ENCODE measurements at regions not wholly inside any gene's neighbourhood (a gene's known extent, or its start where the extent isn't known, plus 50 kb on each side); places are given as distances from the start of the nearest gene placed in this dataset.

DNA sequence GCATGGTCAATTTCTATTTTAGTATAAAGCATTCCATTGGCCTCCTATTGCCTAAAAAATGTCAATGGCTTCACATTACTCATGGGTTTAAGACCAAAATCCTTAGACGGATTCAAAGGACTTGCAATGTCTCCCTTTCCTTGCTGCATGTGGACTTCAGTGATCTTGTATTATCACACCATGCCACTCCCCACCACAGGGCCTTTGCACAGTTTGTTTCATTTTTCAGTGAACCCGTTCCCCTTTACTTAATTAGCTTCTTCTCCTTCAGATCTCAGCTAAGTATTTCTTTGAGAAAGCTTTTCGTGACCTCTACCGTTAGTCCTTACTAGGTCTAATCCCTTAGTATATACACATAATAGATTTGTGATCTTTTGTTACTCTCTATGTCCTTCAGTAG is 269.7 kb downstream of the FAM76B start:
- intact Hi-C loops (cut with DNase I): loop anchor here in 1 of 10 donors (10.0 kb wide), 1 partner anchor 185 kb away; no protein-coding TSS in a partner anchor
- TF ChIP-seq CTCF (IDR thresholded peaks at IDR 0.05): no peak

DNA sequence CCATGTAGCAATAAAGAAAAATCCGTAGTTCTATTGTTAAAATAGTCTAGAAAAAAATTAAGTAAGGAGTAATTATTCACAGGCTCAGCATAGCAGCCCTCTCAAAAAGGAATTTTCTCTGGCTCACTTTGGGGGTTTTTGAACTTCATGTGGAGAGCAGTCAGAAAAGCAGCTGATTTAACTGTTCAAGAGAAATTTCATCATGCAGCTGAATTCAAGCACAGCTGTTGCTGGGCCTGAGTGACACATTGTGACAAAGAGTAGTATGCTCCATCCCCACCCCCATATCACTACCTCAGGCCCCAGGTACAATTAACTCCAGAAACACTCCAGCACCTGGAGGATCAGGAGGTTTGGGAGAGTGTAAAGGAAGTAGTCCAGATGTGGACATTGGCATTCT is 272.1 kb downstream of the FAM76B start:
- TF ChIP-seq CTCF (IDR thresholded peaks at IDR 0.05): no peak
- no peak for ATAC-seq

More for the DNA sequence above, 269.7 kb downstream of the FAM76B start:
- ATAC-seq (no peak), DNase-seq (no peak)
- Histone ChIP-seq H3K27me3 (no peaks in the 10 kb centered on the region), H3K4me3 (no peak overlapping the region), H3K36me3 (no peaks in the 10 kb centered on the region), H3K4me1 (peaks cover 0 to 5% (median 0%) of the 10 kb centered on the region in 9 donors), H3K27ac (no peak overlapping the region), H3K9me3 (no peaks in the 10 kb centered on the region)
- WGBS, 2 donors: 95 to 96% methylated on average over 4 of the region's 4 CpGs

GRCh38 chr11:95516786-95517185 is 272.8 kb downstream of the FAM76B start:
- H3K4me3 ChIP-seq: no peak overlapping the region
- intact Hi-C loops (cut with DNase I): loop anchor here in 1 of 10 donors (10.0 kb wide), 1 partner anchor 188 kb away; no protein-coding TSS in a partner anchor
- H3K4me1 ChIP-seq: peaks cover 0 to 22% (median 4%) of the 10 kb centered on the region in 9 donors
- no peak for DNase-seq
- no peak overlapping the region for H3K27ac ChIP-seq
- no peak for TF ChIP-seq CTCF (IDR thresholded peaks at IDR 0.05)
- WGBS, 2 donors: 81 to 83% methylated on average over 2 of the region's 2 CpGs
- no peaks in the 10 kb centered on the region for H3K36me3 ChIP-seq
- H3K9me3 ChIP-seq: no peaks in the 10 kb centered on the region
- no peaks in the 10 kb centered on the region for H3K27me3 ChIP-seq
- no peak for ATAC-seq

More for the DNA sequence above, 272.1 kb downstream of the FAM76B start:
- Histone ChIP-seq H3K36me3 (no peaks in the 10 kb centered on the region), H3K27ac (no peak overlapping the region), H3K4me3 (no peak overlapping the region), H3K27me3 (no peaks in the 10 kb centered on the region), H3K9me3 (no peaks in the 10 kb centered on the region), H3K4me1 (peaks cover 0 to 18% (median 3%) of the 10 kb centered on the region in 9 donors)
- intact Hi-C loops (cut with DNase I): loop anchor here in 1 of 10 donors (10.0 kb wide), 1 partner anchor 187 kb away; no protein-coding TSS in a partner anchor
- 66 to 77% methylated on average over 1 of the region's 1 CpG for WGBS, 2 donors
- no peak for DNase-seq

DNA sequence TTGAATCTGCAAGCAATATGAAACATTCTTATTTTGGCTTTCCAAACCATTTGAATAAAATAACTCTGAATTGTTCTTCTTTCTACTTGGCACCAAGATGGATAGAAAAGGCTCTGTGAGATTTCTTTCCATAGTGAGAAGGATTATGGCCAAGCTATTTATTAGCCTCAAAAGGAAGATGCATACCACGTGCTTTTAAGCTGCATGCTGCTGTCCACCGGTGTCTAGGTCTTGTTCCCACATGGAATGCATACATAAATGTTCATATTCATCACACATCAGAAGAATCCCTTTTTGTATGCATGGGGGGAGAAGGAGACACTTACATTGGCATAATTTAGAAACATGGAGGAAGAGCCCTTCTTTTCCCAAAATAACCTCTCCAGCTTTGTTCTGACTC is 273.4 kb downstream of the FAM76B start:
- TF ChIP-seq CTCF (IDR thresholded peaks at IDR 0.05): no peak
- Histone ChIP-seq H3K4me1 (peaks cover 0 to 22% (median 4%) of the 10 kb centered on the region in 9 donors), H3K9me3 (no peaks in the 10 kb centered on the region), H3K27ac (no peak overlapping the region), H3K27me3 (no peaks in the 10 kb centered on the region), H3K4me3 (no peak overlapping the region), H3K36me3 (no peaks in the 10 kb centered on the region)
- intact Hi-C loops (cut with DNase I): loop anchor here in 1 of 10 donors (10.0 kb wide), 1 partner anchor 189 kb away; no protein-coding TSS in a partner anchor
- ATAC-seq (no peak), DNase-seq (no peak)
- 83 to 86% methylated on average over 2 of the region's 2 CpGs for WGBS, 2 donors
